ENCODE measurements at regions not wholly inside any gene's neighbourhood (a gene's known extent, or its start where the extent isn't known, plus 50 kb on each side); places are given as distances from the start of the nearest gene placed in this dataset.

- no peak for TF ChIP-seq GATA3 (IDR thresholded peaks at IDR 0.05; ENCODE audit: low read depth, low read length)
- TF ChIP-seq GATA2 (IDR thresholded peaks at IDR 0.05; ENCODE audit: low read depth, low read length): no peak
These were observed 117.8 kb upstream of the DIAPH2 start for GRCh38 chrX:96566878-96567277.

All from SH-SY5Y (cell line).